AML-193 (cell line): ENCODE measurements at regions not wholly inside any gene's neighbourhood (a gene's known extent, or its start where the extent isn't known, plus 50 kb on each side); places are given as distances from the start of the nearest gene placed in this dataset.
"Not testable (repeated sequence)": the region's sequence is repeated elsewhere in the genome, so short reads cannot be mapped to it uniquely, and the experiment has no call there.

Experiments
- DNase-seq, 2 experiments: peaks; one replicate each; lab custom pipeline; 2025; lab: John Stamatoyannopoulos, UW

- DNase-seq: no peak
These were observed 218.2 kb downstream of the RPL10L start for GRCh38 chr14:46433381-46433780.

DNA sequence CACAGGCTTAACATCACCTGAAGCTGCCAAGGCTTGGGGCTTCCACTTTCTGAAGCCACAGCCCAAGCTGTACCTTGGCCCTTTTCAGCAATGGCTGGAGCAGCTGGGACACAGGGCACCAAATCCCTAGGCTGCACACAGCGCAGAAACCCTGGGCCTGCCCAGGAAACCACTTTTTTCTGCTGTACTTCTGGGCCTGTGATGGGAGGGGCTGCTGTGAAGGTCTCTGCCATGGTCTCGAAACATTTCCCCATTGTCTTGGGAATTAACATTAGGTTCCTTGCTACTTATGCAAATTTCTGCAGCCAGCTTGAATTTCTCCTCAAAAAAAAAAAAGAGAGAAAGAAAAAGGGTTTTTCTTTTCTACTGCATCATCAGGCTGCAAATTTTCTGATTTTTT, 219.1 kb downstream of the RPL10L start:
- DNase-seq: no peak

DNA sequence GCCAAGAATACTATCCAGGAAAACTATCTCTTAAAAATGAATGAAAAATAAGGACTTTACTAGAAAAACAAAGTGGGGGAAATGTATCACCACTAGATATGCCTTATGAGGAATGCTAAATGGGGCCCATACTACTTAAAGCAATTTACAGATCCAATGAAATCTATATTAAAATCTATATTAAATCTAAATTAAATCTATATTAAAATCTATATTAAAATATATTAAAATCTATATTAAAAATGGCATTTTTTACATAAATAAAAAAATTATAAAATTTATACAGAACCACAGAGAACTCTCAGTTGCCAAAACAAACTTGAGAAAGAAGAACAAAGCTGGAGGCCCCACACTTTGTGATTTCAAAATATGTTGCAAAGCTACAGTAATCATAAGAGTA, 234.5 kb downstream of the RPL10L start:
- DNase-seq: no peak

GRCh38 chr14:46404865-46405811, 246.4 kb downstream of the RPL10L start:
- no peak for DNase-seq

DNA sequence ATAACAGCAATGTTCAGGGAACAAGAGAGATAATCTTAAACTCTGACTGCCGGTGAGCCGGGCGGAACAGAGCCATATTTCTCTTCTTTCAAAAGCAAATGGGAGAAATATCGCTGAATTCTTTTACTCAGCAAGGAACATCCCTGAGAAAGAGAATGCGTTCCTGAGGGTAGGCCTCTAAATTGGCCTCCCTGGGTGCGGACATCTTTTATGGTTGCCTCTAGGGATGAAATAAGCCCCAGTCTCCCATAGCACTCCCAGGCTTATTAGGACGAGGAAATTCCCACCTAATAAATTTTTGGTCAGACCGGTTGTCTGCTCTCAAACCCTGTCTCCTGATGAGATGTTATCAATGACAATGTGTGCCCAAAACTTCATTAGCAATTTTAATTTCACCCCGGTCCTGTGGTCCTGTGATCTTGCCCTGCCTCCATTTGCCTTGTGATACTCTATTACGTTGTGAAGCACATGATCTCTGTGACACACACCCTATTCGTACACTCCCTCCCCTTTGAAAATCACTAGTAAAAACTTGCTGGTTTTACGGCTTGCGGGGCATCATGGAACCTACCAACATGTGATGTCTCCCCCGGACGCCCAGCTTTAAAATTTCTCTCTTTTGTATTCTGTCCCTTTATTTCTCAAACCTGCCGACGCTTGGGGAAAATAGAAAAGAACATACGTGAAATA, 249.4 kb downstream of the RPL10L start:
- not testable (repeated sequence) for DNase-seq

- DNase-seq: no peak
These were observed 250.5 kb downstream of the RPL10L start for GRCh38 chr14:46401066-46401465.

DNA sequence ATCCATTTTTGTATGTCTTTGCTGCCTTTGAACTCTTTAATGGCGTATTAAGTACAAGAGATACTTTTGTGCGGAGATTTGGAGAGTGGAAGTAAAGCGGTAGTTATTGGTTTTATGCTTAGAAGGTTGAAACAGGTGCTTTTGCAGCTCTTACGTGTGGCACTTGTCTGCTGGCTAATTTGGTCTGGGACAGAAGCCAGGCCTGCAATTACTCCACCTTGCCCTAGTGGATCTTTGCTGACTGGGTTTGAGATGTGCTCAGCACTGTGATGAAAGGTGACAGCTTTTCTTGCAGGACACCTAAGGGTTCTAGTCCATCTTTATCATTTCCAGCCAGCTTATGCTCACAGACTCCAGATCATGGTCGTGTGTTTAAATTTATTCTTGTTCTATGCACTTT, 252.5 kb downstream of the RPL10L start:
- DNase-seq: no peak

GRCh38 chr14:46384611-46385010, 267.0 kb downstream of the RPL10L start:
- no peak for DNase-seq

- DNase-seq: no peak
These were observed 269.9 kb downstream of the RPL10L start for GRCh38 chr14:46381674-46382073.

DNA sequence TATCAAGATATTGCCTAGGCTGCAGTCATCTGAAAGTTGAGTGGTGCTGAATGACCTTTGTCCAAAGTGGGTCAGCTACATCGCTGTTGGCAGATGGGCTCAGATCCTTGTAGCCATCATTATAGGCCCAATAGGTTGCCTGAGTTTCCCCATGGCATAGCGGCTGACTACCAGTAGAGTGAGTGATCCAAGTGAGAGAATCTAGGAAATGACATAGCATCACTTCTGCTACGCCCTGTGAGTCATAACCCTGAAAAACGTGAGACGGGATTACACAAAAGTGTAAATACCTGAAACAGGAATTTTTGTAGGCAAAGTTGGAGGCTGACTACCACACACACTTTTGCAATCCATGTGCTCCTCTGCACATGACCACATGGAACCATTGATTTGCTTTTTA, 273.3 kb downstream of the RPL10L start:
- no peak for DNase-seq

- DNase-seq: no peak
These were observed 274.3 kb downstream of the RPL10L start for GRCh38 chr14:46377305-46377704.

DNA sequence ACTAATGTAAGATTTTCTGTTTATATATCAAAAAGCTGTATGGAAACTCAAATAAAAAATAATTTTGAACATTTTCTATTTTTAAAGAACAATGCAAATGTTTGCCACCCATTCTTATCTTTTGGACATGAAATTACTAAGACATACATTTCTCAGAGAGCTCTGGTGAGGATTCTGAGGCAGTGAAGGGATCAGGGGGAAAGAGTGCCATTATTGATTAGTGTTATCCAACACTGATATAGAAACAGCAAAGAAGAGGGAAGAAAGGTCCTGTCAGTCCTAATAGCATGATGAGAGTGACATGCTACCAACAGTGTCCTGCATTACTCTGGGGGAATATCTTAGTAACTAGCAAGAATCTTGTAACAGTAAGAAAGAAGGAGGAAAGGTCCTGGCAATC, 282.2 kb downstream of the RPL10L start:
- DNase-seq: no peak

- DNase-seq: no peak
These were observed 283.3 kb downstream of the RPL10L start for GRCh38 chr14:46368275-46368674.

GRCh38 chr14:46352844-46353243, 298.7 kb downstream of the RPL10L start:
- no peak for DNase-seq

- peak; percentile 7 for DNase-seq
These were observed 307.1 kb downstream of the RPL10L start for GRCh38 chr14:46344327-46344937.

- no peak for DNase-seq
These were observed 325.8 kb downstream of the RPL10L start for GRCh38 chr14:46325777-46326176.

DNA sequence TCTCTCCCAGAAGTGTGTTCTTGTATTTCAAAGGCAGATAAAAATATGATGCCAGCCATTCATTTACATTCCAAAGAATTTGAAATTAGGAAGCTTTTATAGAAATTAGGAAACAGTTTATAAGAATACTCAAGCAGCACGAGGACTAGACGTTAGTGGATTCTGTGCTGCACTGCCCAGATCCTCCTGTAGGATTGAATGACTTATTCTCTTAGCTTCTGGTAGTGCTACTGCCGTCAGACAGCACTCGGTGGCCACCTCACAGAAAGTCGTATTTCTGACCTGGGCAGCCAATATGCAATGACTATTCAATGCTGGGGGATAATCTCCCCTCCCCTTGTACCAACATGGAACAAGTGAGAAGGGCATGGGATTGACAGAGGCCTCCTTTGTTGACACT, 326.4 kb downstream of the RPL10L start:
- no peak for DNase-seq

GRCh38 chr14:46323404-46323762, 328.2 kb downstream of the RPL10L start:
- DNase-seq: no peak

- no peak for DNase-seq
These were observed 328.7 kb downstream of the RPL10L start for GRCh38 chr14:46322730-46323403.

DNA sequence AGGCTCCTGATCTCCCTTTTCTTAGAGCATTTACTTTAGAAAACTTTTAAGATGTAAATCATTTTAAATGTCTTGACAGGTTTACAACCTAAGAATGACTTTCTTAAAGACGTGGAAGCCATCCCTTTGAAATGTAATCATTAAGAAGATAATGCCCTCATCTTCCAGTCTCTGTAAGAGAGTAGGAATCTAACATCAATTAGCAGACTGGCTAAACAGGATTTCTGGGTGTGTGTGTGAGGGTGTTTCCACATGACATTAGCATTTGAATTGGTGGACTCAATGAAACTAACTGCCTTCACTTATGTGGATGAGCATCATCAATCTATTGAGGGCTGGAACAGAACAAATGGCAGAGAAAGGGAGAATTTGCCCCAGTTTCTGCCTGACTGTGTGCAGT, 329.5 kb downstream of the RPL10L start:
- DNase-seq: no peak

- DNase-seq: no peak
These were observed 345.3 kb downstream of the RPL10L start for GRCh38 chr14:46306267-46306666.

- no peak for DNase-seq
These were observed 350.8 kb downstream of the RPL10L start for GRCh38 chr14:46300765-46301164.
